Fibroblast of the aortic adventitia (primary cell): ENCODE measurements at regions not wholly inside any gene's neighbourhood (a gene's known extent, or its start where the extent isn't known, plus 50 kb on each side); places are given as distances from the start of the nearest gene placed in this dataset.

Experiments used
- DNase-seq: peaks from one replicate; pipeline ENCODE4 v3.0.0-alpha.2; 2010; ENCODE audit warnings: low read depth
- H3K4me3 ChIP-seq: 2 replicates; pipeline ENCODE4 v1.5.1; 2011; ENCODE audit warnings: low read depth, mild to moderate bottlenecking, control low read depth, low read length, moderate library complexity
- CTCF ChIP-seq: IDR thresholded peaks from 2 replicates; pipeline ENCODE4 v1.5.1; 2011; ENCODE audit warnings: mild to moderate bottlenecking, low read length, control low read depth, inconsistent platforms; ENCODE audit not compliant: insufficient read depth

GRCh38 chr4:45638641-45639040 lies 485.2 kb downstream of the GABRG1 start:
- no peak for DNase-seq
- no peak overlapping the region for H3K4me3 ChIP-seq
- no peak for TF ChIP-seq CTCF

GRCh38 chr4:45636175-45636574 lies 487.7 kb downstream of the GABRG1 start:
- no peak overlapping the region for H3K4me3 ChIP-seq
- no peak for TF ChIP-seq CTCF
- DNase-seq = no peak

GRCh38 chr4:45629717-45630116 lies 494.1 kb downstream of the GABRG1 start:
- no peak for DNase-seq
- TF ChIP-seq CTCF = no peak
- no peak overlapping the region for H3K4me3 ChIP-seq

GRCh38 chr4:45621971-45622370 lies 501.9 kb downstream of the GABRG1 start:
- no peak for TF ChIP-seq CTCF
- H3K4me3 ChIP-seq = no peak overlapping the region
- DNase-seq = peak; percentile 1

GRCh38 chr4:45620808-45621207 lies 503.0 kb downstream of the GABRG1 start:
- no peak overlapping the region for H3K4me3 ChIP-seq
- no peak for DNase-seq
- no peak for TF ChIP-seq CTCF

GRCh38 chr4:45596379-45597101 lies 527.3 kb downstream of the GABRG1 start:
- DNase-seq = no peak
- H3K4me3 ChIP-seq = no peak overlapping the region
- no peak for TF ChIP-seq CTCF

- no peak overlapping the region for H3K4me3 ChIP-seq
- TF ChIP-seq CTCF = no peak
- no peak for DNase-seq
These were observed 543.5 kb downstream of the GABRG1 start for GRCh38 chr4:45580334-45580733.
